ENCODE measurements at regions not wholly inside any gene's neighbourhood (a gene's known extent, or its start where the extent isn't known, plus 50 kb on each side); places are given as distances from the start of the nearest gene placed in this dataset.
A peak's percentile ranks its signal among the peaks of the same experiment; 100 is the strongest.

DNA sequence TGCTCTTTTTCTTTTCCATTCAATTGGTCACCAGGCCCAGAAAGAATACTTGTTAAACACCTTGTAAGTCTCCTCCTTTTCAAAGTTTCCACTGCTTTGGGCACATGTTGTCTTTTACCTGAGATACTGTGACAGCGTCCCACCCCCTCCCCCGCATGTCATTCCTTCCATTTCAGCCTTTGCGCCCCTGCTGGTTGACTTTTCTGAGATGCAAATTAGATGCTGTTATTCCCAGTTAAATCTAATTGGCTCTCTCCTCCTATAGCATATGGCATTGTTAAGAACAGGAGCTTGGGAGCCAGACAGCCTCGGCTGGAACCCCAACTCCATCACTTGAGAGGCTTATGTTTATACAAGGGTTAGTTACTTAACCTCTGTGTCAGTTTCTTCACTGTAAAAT, 80.3 kb upstream of the GAREM1 start:
- intact Hi-C loops (cut with micrococcal nuclease; ENCODE audit: unreplicated experiment) = no loop called here
- no peak for DNase-seq (ENCODE audit: low spot score)
- no peak overlapping the region for H2AFZ ChIP-seq (ENCODE audit: low read length)
- no peaks in the 10 kb centered on the region for H4K20me1 ChIP-seq (ENCODE audit: insufficient read depth, low read length)
- no peaks in the 10 kb centered on the region for H3K79me2 ChIP-seq (ENCODE audit: insufficient read depth, low read depth, low read length)
- CTCF ChIA-PET (ENCODE audit: unreplicated experiment) = no interaction called here
- TF ChIP-seq, protein P1, sequence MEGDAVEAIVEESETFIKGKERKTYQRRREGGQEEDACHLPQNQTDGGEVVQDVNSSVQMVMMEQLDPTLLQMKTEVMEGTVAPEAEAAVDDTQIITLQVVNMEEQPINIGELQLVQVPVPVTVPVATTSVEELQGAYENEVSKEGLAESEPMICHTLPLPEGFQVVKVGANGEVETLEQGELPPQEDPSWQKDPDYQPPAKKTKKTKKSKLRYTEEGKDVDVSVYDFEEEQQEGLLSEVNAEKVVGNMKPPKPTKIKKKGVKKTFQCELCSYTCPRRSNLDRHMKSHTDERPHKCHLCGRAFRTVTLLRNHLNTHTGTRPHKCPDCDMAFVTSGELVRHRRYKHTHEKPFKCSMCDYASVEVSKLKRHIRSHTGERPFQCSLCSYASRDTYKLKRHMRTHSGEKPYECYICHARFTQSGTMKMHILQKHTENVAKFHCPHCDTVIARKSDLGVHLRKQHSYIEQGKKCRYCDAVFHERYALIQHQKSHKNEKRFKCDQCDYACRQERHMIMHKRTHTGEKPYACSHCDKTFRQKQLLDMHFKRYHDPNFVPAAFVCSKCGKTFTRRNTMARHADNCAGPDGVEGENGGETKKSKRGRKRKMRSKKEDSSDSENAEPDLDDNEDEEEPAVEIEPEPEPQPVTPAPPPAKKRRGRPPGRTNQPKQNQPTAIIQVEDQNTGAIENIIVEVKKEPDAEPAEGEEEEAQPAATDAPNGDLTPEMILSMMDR (conservative IDR thresholded peaks at IDR 0.05; ENCODE audit: low read length) = no peak
- no peak for TF ChIP-seq EZH2phosphoT487 (IDR thresholded peaks at IDR 0.05; ENCODE audit: borderline replicate concordance, low read depth, low read length)
- no peaks in the 10 kb centered on the region for H3K36me3 ChIP-seq (ENCODE audit: insufficient read depth, low read length)
- no TSS peak for BruUV-seq (replicated peaks)
- no peak overlapping the region for H3K4me2 ChIP-seq (ENCODE audit: low read length)
- H3K4me1 ChIP-seq (ENCODE audit: insufficient read depth, low read length, poor library complexity, severe bottlenecking) = no peaks in the 10 kb centered on the region
- H3K9me2 ChIP-seq (ENCODE audit: insufficient read depth, low read length) = no peaks in the 10 kb centered on the region
- no peaks in the 10 kb centered on the region for H3K9me3 ChIP-seq (ENCODE audit: low read length)
- POLR2A ChIA-PET = interaction anchor here (0.6 to 0.7 kb wide), 2 partner anchors 301 to 344 kb away, joined by 4 to 6 read pairs; no protein-coding TSS in a partner anchor
- H3K4me3 ChIP-seq (ENCODE audit: low read depth, low read length, poor library complexity, severe bottlenecking) = no peak overlapping the region
- H3K27ac ChIP-seq (ENCODE audit: low read depth, low read length, poor library complexity, severe bottlenecking) = no peak overlapping the region

DNA sequence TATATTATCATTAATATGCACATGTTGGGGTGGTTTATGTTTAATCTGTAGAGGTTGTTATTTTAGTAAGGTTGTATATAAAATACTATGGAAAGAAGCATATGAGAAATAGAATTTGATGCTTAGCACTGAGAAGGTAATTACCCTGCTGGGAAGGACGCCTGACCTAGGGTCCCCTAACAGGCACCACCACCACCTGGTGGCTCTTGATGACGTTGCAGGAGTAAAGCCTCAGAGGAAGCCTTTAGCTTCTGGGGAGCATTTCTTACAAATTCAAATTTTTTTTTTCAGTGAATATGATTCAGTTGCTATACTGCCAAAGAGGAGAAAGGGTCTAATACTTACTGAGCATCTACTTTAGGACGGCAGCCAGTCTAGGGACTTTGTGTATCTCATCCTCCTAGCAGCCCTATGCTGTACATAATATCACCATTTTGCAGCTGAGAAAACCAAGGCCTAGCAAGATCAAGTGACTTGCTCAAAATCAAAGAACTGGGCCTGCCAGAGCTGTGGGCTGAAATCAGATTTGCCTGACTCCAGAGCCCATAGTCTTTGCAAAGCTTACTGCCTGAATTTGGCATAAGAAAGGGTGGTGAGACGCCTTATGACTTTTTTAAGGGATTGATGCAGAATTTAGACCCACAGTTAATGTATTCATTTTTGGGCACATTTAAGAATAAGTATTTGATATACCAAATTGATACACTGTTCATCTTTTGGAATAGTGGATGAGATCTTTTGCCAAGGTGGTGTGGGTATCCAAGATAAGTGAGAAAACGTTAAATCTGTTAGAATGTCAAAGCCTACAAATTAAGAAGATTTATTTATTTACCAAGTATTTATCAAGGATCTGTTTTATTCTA, 78.8 kb upstream of the GAREM1 start:
- Histone ChIP-seq H3K36me3 (ENCODE audit: insufficient read depth, low read length) (no peaks in the 10 kb centered on the region), H3K9me2 (ENCODE audit: insufficient read depth, low read length) (no peaks in the 10 kb centered on the region), H3K4me2 (ENCODE audit: low read length) (no peak overlapping the region), H3K27ac (ENCODE audit: low read depth, low read length, poor library complexity, severe bottlenecking) (no peak overlapping the region), H4K20me1 (ENCODE audit: insufficient read depth, low read length) (no peaks in the 10 kb centered on the region), H2AFZ (ENCODE audit: low read length) (no peak overlapping the region), H3K79me2 (ENCODE audit: insufficient read depth, low read depth, low read length) (no peaks in the 10 kb centered on the region), H3K4me1 (ENCODE audit: insufficient read depth, low read length, poor library complexity, severe bottlenecking) (no peaks in the 10 kb centered on the region), H3K4me3 (ENCODE audit: low read depth, low read length, poor library complexity, severe bottlenecking) (no peak overlapping the region), H3K9me3 (ENCODE audit: low read length) (no peaks in the 10 kb centered on the region)
- POLR2A ChIA-PET = no interaction called here
- TF ChIP-seq, protein P1 (conservative IDR thresholded peaks at IDR 0.05; ENCODE audit: low read length) = peak; percentile 72
- TF ChIP-seq EZH2phosphoT487 (IDR thresholded peaks at IDR 0.05; ENCODE audit: borderline replicate concordance, low read depth, low read length) = no peak
- no TSS peak for BruUV-seq (replicated peaks)
- peak; percentile 48 for DNase-seq (ENCODE audit: low spot score)
- CTCF ChIA-PET (ENCODE audit: unreplicated experiment) = no interaction called here
- intact Hi-C loops (cut with micrococcal nuclease; ENCODE audit: unreplicated experiment) = loop anchor here (1.0 to 5.0 kb wide), 3 partner anchors 279 to 907 kb away; no protein-coding TSS in a partner anchor

DNA sequence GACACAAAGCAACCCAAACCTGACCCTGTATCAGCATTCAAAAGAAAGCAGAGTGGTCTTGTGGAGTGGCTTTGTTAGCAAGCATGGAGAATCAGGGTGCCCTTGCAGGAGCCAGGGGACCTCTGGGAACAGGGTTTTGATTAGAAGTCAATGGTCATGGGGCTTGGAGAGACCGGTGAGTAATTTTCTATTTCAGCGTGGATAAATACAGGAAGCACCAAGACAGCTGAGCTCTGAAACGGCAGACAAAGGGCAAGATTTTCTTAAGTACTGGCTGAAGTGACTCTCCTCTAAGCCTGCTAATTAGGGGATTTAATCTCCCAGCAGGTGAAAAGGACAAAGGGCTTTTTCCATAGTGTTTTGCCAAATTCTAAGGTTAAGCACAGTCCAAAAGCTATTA, 78.0 kb upstream of the GAREM1 start:
- no peak overlapping the region for H3K27ac ChIP-seq (ENCODE audit: low read depth, low read length, poor library complexity, severe bottlenecking)
- no peak overlapping the region for H3K4me2 ChIP-seq (ENCODE audit: low read length)
- ChIA-PET POLR2A (interaction anchor here (0.7 kb wide), 1 partner anchor 1443 kb away, joined by 3 read pairs; no protein-coding TSS in a partner anchor), CTCF (ENCODE audit: unreplicated experiment) (no interaction called here)
- no peaks in the 10 kb centered on the region for H3K4me1 ChIP-seq (ENCODE audit: insufficient read depth, low read length, poor library complexity, severe bottlenecking)
- no peaks in the 10 kb centered on the region for H3K79me2 ChIP-seq (ENCODE audit: insufficient read depth, low read depth, low read length)
- intact Hi-C loops (cut with micrococcal nuclease; ENCODE audit: unreplicated experiment) = loop anchor here (1.0 to 5.0 kb wide), 3 partner anchors 278 to 906 kb away; no protein-coding TSS in a partner anchor
- BruUV-seq (replicated peaks) = no TSS peak
- DNase-seq (ENCODE audit: low spot score) = no peak
- no peak overlapping the region for H2AFZ ChIP-seq (ENCODE audit: low read length)
- TF ChIP-seq, protein P1 (conservative IDR thresholded peaks at IDR 0.05; ENCODE audit: low read length) = no peak
- H3K9me3 ChIP-seq (ENCODE audit: low read length) = no peaks in the 10 kb centered on the region
- no peaks in the 10 kb centered on the region for H4K20me1 ChIP-seq (ENCODE audit: insufficient read depth, low read length)
- H3K9me2 ChIP-seq (ENCODE audit: insufficient read depth, low read length) = no peaks in the 10 kb centered on the region
- no peaks in the 10 kb centered on the region for H3K36me3 ChIP-seq (ENCODE audit: insufficient read depth, low read length)
- H3K4me3 ChIP-seq (ENCODE audit: low read depth, low read length, poor library complexity, severe bottlenecking) = no peak overlapping the region
